CD1c-positive myeloid dendritic cell (primary cell): ENCODE measurements at regions not wholly inside any gene's neighbourhood (a gene's known extent, or its start where the extent isn't known, plus 50 kb on each side); places are given as distances from the start of the nearest gene placed in this dataset.
"Not testable (repeated sequence)": the region's sequence is repeated elsewhere in the genome, so short reads cannot be mapped to it uniquely, and the experiment has no call there.

Experiments
- DNase-seq: peaks from one replicate; pipeline ENCODE4 v3.0.0-alpha.2; 2016; ENCODE audit errors: extremely low spot score

- DNase-seq, result no peak
These were observed 283.7 kb downstream of the CBLN1 start for GRCh38 chr16:48997946-48998345.

- DNase-seq, result no peak
These were observed 284.5 kb downstream of the CBLN1 start for GRCh38 chr16:48997081-48997615.

GRCh38 chr16:48978501-48978900 lies 303.1 kb downstream of the CBLN1 start:
- DNase-seq, result no peak

GRCh38 chr16:48972236-48972635 lies 309.4 kb downstream of the CBLN1 start:
- DNase-seq, result no peak

- DNase-seq, result no peak
These were observed 310.0 kb downstream of the CBLN1 start for GRCh38 chr16:48971571-48972077.

- DNase-seq, result no peak
These were observed 311.4 kb downstream of the CBLN1 start for GRCh38 chr16:48970216-48970615.

GRCh38 chr16:48969611-48970010 lies 312.0 kb downstream of the CBLN1 start:
- no peak for DNase-seq

- no peak for DNase-seq
These were observed 316.3 kb downstream of the CBLN1 start for GRCh38 chr16:48965386-48965785.

- DNase-seq, result no peak
These were observed 317.6 kb downstream of the CBLN1 start for GRCh38 chr16:48963901-48964615.

- DNase-seq, result no peak
These were observed 318.3 kb downstream of the CBLN1 start for GRCh38 chr16:48963306-48963705.

- no peak for DNase-seq
These were observed 320.1 kb downstream of the CBLN1 start for GRCh38 chr16:48961546-48961945.

GRCh38 chr16:48960830-48961229 lies 320.8 kb downstream of the CBLN1 start:
- no peak for DNase-seq

- DNase-seq, result no peak
These were observed 321.9 kb downstream of the CBLN1 start for GRCh38 chr16:48959747-48960146.

GRCh38 chr16:48959204-48959603 lies 322.4 kb downstream of the CBLN1 start:
- no peak for DNase-seq

- no peak for DNase-seq
These were observed 323.0 kb downstream of the CBLN1 start for GRCh38 chr16:48958681-48959080.

GRCh38 chr16:48956620-48957019 lies 325.0 kb downstream of the CBLN1 start:
- no peak for DNase-seq

GRCh38 chr16:48955837-48956236 lies 325.8 kb downstream of the CBLN1 start:
- no peak for DNase-seq

GRCh38 chr16:48951621-48952125 lies 330.0 kb downstream of the CBLN1 start:
- not testable (repeated sequence) for DNase-seq

GRCh38 chr16:48950184-48950583 lies 331.5 kb downstream of the CBLN1 start:
- no peak for DNase-seq

- DNase-seq, result no peak
These were observed 332.0 kb downstream of the CBLN1 start for GRCh38 chr16:48949636-48950035.

- DNase-seq, result no peak
These were observed 332.7 kb downstream of the CBLN1 start for GRCh38 chr16:48948911-48949310.

GRCh38 chr16:48947371-48947713 lies 334.3 kb downstream of the CBLN1 start:
- DNase-seq, result no peak

GRCh38 chr16:48946686-48947370 lies 334.8 kb downstream of the CBLN1 start:
- DNase-seq, result no peak
